Stimulated activated CD8-positive, alpha-beta memory T cell treated with anti-CD3 and anti-CD28 coated beads, Interleukin-12 subunit alpha, Interleukin-12 subunit beta, amount 100 ng/mL, for 4 hours (primary cell): ENCODE measurements at regions not wholly inside any gene's neighbourhood (a gene's known extent, or its start where the extent isn't known, plus 50 kb on each side); places are given as distances from the start of the nearest gene placed in this dataset.
"Not testable (repeated sequence)": the region's sequence is repeated elsewhere in the genome, so short reads cannot be mapped to it uniquely, and the experiment has no call there.

Source experiments
- DNase-seq: peaks from one replicate; pipeline ENCODE4 v3.0.0-alpha.2; 2020; ENCODE audit warnings: low read depth

DNA sequence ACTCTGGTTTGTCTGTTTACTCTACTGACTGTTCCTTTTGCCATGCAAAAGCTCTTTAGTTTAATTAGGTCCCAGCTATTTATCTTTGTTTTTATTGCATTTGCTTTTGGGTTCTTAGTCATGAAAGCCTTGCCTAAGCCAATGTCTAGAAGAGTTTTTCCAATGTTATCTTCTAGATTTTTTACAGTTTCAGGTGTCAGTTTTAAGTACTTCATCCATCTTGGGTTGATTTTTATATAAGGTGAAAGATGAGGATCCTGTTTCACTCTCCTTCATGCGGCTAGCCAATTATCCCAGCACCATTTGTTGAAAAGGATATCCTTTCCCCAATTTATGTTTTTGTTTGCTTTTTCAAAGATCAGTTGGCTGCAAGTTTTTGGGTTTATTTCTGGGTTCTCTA, 1100.5 kb upstream of the ALCAM start:
- DNase-seq = not testable (repeated sequence)

DNA sequence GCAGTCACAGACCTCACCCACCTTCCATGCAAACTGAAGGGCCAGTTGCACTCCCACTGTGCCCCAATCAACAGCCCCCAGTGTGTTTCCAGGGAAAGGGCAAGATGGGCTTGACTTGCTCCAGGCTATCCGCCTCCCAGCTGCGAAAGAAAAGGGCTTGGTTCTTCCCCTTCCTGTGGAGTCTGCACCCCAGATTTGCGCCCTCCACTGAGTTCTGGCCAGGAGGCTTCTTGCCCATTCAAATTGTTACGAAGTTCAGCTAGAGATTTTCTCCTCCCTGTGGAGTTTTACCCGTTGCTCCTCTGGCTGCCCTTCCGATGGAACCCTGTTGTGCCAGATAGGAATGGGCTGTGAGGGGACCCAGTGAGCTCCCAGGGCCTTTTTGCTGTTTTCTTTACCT, 1096.9 kb upstream of the ALCAM start:
- DNase-seq = no peak

DNA sequence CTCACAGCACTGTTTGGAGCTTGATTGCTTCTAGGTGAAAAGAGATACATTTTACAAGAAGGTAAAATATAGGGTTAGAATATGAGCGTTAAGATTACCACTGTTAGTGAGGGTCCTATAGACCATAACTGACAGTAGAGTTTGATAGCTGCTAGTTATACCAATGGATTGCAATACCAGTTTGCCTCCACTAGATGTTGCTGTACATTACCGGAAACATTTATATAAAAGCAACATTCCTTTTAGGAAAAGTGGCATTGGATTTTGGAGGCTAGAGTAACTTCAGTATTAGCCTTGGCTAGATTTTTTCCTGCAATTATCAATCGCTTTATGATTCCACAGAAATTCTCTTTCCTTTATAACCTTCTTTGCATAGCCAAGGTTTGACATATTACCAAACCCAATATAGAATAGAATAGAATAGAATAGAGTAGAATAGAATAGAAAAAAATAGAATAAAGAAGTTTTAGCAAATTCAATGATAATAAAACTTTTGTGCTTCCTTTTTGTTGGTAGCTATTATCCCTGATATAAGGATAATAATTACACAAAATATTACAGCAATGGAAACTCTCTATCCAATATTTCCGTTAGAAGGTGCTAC, 1093.6 kb upstream of the ALCAM start:
- no peak for DNase-seq

DNA sequence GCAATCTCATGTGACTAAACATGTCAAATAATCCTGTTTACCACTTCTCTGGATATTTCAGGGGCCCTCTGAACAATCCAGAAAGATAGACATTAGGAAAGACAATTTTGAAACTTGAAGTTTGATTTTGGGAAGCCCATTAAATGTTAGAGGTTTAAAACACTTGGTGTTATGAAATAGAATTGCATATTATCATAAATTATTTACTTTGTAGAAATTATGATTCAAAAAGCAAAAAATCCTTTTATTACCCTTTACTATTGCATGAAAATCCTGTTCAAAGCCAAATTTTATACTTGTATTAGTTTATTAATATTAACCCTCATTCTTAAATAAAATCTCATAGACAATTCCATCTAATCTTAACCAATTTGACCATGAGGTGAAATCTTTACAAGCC, 1091.5 kb upstream of the ALCAM start:
- no peak for DNase-seq

DNA sequence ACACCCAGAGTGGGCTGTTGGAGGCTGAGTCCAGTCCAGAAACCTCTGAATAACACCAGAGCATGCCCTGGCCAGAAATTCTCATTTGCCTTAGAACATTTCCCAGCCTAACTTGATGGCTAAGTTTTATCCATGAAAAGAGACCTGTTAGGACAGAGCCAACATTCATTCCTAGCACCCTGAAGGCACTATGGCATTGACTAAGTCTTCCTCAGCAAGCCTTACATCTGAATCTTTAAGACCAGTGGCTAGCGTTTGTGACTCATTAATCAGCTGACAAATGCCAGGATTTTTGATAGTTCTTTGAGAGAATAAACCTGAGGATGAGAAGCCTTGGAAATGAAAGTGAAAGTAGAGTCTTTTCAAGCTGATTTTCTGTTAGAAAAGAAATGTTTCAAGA, 1087.1 kb upstream of the ALCAM start:
- DNase-seq = no peak

DNA sequence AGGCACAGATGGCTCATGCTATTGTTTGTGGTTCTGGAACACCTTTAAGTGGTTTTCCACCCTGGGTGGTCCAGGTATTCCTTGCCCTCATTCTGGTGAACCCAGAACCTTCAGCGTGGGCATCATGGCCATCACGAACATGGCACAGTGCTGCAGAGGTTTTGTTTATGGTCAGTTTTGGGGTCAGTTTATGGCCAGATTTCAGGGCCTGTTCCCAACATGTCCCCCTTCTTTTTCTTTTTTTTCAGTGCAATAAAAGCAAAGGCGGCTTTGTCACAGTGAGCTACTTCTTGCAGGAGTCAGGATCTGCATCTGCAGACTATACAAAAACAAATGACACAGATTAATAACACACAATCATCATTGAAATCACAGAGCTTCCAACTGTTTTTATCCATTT, 1085.0 kb upstream of the ALCAM start:
- no peak for DNase-seq

DNA sequence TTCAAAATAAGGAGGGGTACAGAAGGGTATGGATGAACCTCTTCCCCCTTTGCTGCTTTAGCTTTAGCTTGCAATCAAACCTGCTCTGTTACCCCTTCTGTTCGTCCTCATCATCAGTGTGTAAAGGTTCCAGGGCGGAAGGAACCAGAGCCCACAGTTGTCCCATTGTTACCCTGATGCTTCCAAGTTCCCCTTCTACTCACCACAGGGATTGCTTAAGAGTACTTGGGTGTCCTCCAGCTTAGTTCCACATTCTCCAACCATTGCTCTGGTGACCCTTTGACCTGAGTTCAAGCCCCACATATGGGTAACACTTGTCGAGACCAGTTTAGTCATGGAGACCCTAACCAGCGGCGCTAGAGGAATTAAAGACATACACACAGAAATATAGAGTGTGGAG, 1080.1 kb upstream of the ALCAM start:
- DNase-seq = no peak

DNA sequence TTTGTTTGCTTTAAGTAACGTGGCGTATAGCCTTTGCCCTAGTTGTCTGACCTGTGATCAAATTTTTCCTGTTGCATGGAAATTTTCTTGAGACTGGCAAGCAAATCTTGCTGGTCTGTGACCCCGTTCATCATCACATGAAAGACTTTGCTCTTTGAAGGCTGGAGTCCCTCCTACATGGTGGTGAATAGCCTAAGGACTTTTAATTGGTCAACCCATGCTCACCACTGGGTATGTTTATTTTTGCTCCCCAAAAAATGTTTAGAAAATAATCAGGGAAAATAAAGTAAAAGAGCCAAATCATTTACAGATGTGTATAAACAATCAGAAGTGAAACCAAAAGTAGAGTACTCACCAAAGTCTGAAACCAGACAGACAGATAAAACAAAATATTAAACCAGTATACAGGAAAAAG, 1075.3 kb upstream of the ALCAM start:
- DNase-seq = no peak

DNA sequence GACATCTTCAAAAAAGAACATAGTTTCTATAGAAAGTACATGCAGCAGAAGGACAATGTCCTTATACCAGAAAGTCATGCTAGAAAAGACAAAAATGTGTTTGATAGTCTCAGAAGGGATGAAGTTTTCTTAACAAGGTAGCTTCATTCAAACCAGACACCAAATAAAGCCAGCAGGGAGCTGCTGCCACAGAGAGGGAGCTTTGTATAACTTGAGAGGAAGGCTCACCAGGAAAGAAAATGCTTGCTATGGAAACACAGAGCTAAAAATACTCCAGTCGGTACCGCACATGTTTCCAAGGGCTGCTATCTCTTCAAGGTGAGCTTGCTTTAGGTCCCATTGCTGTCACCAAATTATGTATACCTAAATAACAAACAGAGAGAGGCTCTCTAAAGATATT, 1074.8 kb upstream of the ALCAM start:
- DNase-seq = no peak

DNA sequence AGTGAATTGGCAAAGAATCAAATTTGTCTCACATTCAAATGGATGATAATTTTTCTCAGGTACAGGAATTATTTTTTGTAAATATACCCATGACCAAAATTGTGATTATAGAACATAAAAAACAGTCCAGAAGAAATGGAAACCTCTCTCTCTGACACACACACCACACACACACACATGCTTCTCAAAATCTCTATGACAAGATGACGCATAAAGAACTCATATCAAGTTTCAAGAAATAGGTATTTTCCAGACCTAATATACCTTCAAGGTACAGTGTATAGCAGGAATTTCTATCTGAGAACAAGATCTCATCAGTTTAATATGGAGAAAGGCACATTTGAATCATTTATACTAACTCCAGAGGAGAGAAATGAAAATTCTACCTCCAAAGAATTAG, 1069.1 kb upstream of the ALCAM start:
- no peak for DNase-seq

DNA sequence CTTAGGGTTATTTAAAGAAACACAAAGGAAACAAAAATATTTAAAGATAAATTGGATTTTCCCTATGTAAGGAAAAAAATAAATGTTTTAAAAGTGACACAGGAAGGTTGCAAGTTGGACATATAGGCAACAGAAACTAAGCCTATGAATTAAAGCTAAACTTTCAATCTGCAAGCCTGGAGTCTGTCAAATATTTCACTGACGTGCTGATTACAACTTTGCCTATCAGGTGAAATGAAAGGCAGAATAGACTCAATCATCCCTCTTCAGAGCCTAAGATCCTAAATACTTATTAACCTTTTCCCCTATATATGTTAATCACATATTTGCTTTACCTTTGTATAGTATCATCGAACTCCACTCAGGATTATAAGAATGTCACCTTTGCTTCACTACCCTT, 1068.0 kb upstream of the ALCAM start:
- no peak for DNase-seq

DNA sequence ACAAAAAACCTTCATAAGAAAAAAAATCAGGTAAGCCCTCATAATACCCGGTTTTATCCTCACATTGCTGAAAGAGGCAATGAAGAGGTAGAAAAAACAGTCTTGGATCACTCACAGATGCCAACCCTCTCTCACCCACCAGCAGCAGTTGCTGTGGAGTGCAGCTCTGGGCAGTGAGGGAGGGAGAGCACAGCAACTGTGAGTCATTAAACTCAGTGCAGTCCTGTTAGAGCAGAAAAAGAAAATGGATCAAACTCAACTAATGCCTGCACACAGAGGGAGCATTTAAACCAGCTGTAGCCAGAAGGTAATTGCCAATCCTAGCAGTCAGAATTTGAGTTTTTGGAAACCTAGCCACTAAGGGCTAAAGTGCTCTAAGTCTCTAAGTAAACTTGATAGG, 1050.6 kb upstream of the ALCAM start:
- DNase-seq = no peak

DNA sequence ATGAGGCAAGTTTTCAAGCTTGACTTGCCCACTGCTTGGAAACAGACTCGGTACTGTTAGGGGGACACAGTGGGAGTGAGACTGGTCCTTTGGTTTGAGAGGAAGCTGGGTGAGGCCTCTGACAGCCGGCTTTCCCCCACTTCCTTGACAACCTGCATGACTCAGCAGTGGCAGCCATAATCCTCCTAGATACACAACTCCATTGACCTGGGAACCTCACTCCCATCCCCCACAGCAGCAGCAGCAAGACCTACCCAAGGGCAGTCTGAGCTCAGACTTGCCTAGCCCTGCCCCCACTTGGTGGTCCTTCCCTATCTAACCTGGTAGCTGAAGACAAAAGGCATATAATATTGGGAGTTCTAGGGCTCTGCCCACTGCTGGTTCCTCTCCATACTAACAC, 1043.5 kb upstream of the ALCAM start:
- DNase-seq = no peak

DNA sequence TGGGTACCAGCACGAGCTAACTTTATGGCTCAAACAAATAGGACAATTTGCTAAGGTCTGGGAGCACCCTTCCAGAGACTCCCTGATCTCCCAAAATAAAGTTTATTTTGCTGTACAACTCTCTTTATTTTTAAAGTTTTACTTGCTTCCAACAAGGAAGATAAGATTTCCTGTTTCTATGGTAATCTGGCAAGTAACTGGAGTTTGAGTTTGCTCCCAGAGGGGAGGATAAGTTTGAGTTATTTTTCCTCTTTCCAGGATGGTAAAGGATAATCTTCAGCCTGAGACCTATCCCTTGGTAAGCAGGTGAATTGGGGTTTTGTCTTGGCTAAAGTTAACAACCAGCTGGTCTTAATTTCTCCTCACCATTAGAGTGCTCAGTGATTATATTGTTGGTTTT, 1019.4 kb upstream of the ALCAM start:
- no peak for DNase-seq

DNA sequence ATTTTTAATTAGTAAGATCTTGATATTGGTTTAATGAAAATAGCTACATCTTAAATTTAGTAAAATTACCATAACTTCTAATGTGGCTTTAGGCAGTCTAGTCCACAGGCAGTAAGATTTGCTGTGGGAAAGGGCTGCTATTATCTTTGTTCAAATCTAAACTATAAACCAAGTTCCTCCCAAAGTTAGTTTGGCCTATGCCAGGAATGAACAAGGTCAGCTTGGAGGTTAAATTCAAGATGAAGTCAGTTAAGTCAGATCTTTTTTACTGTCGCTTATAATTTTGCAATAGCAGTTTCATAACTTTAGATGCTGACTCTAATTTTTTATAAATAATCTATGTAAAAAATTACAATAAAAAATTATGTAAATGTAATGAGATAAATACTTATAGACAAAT, 1016.9 kb upstream of the ALCAM start:
- DNase-seq = no peak

DNA sequence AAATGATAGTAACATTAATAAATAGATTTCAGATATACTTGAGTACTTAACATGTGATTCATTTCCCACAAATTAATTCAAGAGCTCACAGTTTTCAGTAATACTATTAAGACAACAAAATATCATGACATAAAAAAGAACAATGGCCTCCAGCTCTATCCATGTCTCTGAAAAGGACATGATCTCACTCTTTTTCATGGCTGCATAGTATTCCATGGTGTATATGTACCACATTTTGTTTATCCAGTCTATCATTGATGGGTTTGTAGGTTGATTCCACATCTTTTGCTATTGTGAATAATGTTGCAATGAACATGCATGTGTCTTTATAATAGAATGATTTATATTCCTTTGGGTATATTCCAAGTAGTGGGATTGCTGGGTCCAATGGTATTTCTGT, 1012.8 kb upstream of the ALCAM start:
- no peak for DNase-seq

DNA sequence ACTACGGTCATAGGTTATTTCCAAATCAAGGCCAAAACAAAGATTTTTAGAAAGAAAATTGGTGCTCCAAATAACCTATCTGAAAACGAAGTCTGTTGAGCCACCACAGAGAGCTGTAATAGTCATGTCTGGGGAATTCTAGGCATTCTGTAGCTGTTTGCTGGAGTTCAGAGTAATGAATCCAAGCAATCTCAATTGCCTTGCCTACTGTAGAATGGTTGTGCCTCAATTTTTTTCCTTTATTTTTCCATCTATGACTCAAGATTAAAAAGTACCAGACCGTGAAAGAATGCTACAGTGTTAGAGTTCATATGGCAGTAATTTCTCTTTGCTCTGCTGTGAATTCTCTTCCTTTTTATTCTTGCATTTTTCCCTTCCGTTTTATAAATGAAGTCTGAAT, 1007.2 kb upstream of the ALCAM start:
- DNase-seq = no peak

DNA sequence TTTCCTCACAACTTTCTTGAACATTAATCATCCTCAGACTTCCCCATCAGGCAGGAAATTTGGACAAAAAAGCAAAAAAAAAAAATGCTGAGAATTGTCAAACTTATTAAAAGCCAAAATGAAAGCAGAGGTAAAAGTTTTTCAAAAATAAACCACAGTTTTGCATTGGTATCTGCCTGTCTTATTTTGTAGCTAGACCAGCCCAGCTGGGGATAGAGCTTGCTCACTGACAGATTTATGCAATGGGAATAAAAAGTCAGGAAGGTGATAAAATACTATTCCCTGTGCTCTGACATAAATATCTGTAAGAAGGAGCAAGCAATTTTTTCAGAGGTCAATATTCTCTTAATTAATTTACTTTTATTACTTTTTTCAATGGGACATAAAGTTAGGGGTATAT, 1006.7 kb upstream of the ALCAM start:
- no peak for DNase-seq

DNA sequence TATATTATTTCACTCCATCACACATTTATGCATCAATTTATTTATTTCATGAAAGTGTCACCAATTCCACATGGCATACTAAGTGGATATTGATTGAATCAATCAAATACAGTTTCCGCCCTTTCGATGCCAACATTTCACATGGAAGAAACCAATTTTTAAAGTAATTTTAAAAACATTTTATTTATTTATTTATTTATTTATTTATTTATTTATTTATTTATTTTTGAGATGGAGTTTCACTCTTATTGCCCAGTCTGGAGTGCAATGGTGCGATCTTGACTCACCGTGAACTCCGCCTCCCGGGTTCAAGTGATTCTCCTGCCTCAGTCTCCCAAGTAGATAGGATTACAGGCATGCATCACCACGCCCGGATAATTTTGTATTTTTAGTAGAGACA, 1005.0 kb upstream of the ALCAM start:
- DNase-seq = not testable (repeated sequence)

DNA sequence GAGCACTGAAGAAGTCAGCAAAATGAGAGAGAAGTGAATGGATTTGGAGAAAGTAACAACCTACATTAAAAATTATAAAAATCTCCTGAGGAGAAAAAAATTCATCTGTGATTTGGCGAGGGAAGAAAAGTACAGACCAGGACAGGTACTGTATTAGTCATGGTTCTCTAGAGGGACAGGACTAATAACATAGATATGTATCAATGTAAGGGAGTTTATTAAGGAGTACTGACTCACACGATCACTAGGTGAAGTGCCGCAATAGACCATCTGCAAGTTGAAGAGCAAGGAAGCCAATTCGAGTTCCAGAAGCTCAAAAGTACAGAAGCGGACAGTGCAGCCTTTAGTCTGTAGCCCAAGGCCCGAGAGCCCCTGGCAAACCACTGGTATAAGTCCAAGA, 1004.4 kb upstream of the ALCAM start:
- no peak for DNase-seq

DNA sequence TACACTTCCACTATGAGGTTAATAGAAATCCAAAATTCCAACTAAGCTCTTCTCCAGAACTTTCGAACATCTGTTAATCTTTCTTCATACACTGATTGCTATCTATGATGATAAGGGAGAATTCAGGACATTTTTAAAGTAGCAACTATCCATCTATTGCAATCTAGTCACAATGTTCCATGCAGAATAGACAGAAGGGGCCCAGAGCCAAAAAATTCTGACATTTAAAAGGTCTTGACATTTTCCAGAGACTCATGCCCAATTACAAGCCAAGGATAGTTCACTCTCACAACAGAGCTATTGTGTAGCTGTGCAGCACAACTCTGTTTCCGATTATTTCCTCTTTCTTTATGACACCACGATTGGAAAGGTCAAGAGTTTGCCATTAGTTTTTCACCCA, 999.7 kb upstream of the ALCAM start:
- no peak for DNase-seq

DNA sequence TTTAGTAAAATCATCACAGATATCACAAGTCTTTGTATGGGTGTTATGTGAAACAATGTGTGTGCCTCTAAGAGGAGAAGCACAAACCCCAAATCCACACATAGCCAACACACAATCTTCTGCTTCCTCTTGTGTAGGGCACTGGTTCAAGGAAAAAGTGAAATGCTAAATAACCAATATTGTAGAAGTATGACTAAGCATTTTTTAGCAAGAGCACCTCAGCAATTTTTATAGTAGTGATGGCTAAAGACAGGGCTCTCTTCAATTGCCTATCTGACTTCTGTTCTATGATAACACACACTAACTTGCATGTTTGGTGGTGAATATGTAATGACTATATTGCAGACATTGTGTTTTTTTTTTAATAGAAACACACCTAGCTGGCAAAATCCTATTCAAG, 997.9 kb upstream of the ALCAM start:
- no peak for DNase-seq

DNA sequence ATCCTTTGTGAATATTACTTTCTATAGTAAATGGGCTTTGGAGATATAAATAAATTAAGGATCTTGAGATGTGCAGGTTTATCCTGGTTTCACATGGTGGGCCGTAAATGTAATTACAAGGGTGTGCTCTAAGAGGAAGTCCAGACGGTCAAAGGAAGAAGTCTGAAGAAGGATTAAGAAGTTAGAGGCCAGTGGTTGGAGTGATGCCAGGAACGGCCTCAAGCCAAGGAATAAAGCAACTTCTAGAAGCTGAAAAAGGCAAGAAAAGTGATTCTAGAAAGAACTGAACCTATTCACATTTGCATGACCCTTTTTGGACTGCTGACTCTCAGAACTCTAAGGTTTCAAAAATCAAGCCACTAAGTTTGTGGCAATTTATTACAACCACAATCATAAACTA, 981.3 kb upstream of the ALCAM start:
- DNase-seq = no peak

DNA sequence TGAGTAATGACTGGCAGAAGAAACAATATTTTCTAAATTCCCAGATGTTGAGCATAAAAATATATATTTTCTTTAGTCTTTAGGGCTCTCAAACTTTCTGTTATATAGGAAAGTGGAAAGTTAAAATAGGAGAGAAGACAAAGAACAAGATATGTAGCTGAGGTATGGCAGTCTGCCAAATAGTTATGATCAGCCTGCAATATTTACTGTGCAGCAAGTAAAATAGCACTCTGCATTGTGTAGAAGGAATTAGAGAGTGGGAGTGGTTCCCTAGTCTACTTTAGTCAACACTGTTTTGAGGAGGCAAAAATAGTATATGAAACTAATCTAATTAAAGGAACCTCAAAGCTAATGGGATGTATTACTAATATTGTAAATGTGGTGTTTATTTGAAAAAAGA, 978.1 kb upstream of the ALCAM start:
- no peak for DNase-seq

DNA sequence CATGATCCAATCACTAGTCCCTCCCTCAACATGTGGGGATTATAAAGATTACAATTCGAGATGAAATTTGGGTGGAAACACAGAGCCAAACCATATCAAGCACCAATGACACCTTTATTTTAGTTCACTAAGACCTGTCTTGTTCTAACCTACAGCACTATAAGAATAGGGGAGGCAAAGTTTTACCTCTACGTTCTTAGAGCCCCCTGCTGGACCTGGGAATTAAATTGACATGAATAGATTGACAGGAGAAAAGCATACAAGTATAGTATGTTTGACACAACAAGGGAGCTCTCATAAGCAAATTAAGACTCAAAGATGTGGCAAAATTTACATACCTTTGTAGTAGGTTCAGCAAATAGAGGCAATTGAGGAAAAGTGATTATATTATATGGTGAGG, 974.4 kb upstream of the ALCAM start:
- no peak for DNase-seq
